ENCODE measurements at regions not wholly inside any gene's neighbourhood (a gene's known extent, or its start where the extent isn't known, plus 50 kb on each side); places are given as distances from the start of the nearest gene placed in this dataset.
"Not testable (repeated sequence)": the region's sequence is repeated elsewhere in the genome, so short reads cannot be mapped to it uniquely, and the experiment has no call there.

DNA sequence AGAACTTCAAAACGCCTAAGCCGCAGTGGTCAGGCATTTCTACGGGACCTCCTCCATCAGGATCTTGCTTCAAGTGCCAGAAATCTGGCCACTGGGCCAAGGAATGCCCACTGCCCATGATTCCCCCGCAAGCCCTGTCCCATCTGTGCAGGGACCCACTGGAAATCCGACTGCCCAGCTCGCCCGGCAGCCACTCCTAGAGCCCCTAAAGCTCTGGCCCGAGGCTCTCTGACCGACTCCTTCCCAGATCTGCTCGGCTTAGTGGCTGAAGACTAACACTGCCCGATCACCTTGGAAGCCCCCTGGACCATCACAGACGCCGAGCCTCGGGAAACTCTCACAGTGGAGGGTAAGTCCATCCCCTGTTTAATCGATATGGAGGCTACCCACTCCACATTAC is 1113.0 kb upstream of the TMEM132C start:
- no peak overlapping the region for H3K14ac ChIP-seq (ENCODE audit: low read length)
- no peak overlapping the region for H3K23ac ChIP-seq (ENCODE audit: low read depth, low read length, poor library complexity)
- H3K9me3 ChIP-seq (replicated peaks in 1 of 2; ENCODE audit: control insufficient read depth in 2 of 2, insufficient read depth in 1 of 2, low read depth in 1 of 2, low read length in 2 of 2) = no peaks in the 10 kb centered on the region
- no peak overlapping the region for H3K9ac ChIP-seq (ENCODE audit: low read depth, low read length, poor library complexity)
- no peaks in the 10 kb centered on the region for H3K4me1 ChIP-seq (ENCODE audit: control insufficient read depth in 2 of 2, insufficient read depth in 1 of 2, low read depth in 1 of 2, low read length in 2 of 2)
- no peak overlapping the region for H3K27ac ChIP-seq (replicated peaks; ENCODE audit: low read length)
- no peak overlapping the region for H2AK5ac ChIP-seq (ENCODE audit: low read depth, low read length)
- no peaks in the 10 kb centered on the region for H3K36me3 ChIP-seq (replicated peaks in 1 of 2; ENCODE audit: control insufficient read depth in 2 of 2, insufficient read depth in 2 of 2, low read length in 2 of 2)
- no peak overlapping the region for H3K4me3 ChIP-seq (ENCODE audit: low read length in 2 of 2)
- no peak overlapping the region for H4K91ac ChIP-seq (ENCODE audit: low read depth, low read length, poor library complexity)
- H3K79me1 ChIP-seq (ENCODE audit: low read depth, low read length) = no peaks in the 10 kb centered on the region
- no peak overlapping the region for H2BK5ac ChIP-seq (ENCODE audit: low read length)
- no peak overlapping the region for H2BK12ac ChIP-seq (ENCODE audit: low read length)
- peak overlapping the region; percentile 38 for H3K18ac ChIP-seq (ENCODE audit: low read length)
- no peak for DNase-seq (ENCODE audit: low spot score)
- no peak overlapping the region for H2BK15ac ChIP-seq (ENCODE audit: low read length)
- H2AFZ ChIP-seq (ENCODE audit: low read length) = no peak overlapping the region
- no peak overlapping the region for H4K8ac ChIP-seq (ENCODE audit: low read depth, low read length)
- H3K4ac ChIP-seq (ENCODE audit: low read length) = no peak overlapping the region
- no peaks in the 10 kb centered on the region for H3K27me3 ChIP-seq (ENCODE audit: control insufficient read depth in 3 of 3, insufficient read depth in 3 of 3, low read depth in 1 of 3, low read length in 3 of 3)
- H3K4me2 ChIP-seq (ENCODE audit: insufficient read depth, low read length, poor library complexity, severe bottlenecking) = no peak overlapping the region
- no CpG with 5 or more reads among the region's 15 CpGs for WGBS, 2 donors (ENCODE audit: extremely low coverage in 2 of 2, insufficient read length in 2 of 2, insufficient replicate concordance in 1 of 2)
- no peak overlapping the region for H2BK120ac ChIP-seq (ENCODE audit: low read depth, low read length)

- not testable (repeated sequence) for H3K14ac ChIP-seq (ENCODE audit: low read length); DNase-seq (ENCODE audit: low spot score); H3K4me2 ChIP-seq (ENCODE audit: insufficient read depth, low read length, poor library complexity, severe bottlenecking); H3K4ac ChIP-seq (ENCODE audit: low read length); H3K27ac ChIP-seq (replicated peaks; ENCODE audit: low read length); H2BK5ac ChIP-seq (ENCODE audit: low read length); H3K9ac ChIP-seq (ENCODE audit: low read depth, low read length, poor library complexity); H4K91ac ChIP-seq (ENCODE audit: low read depth, low read length, poor library complexity); H2AFZ ChIP-seq (ENCODE audit: low read length); H2BK120ac ChIP-seq (ENCODE audit: low read depth, low read length); H4K8ac ChIP-seq (ENCODE audit: low read depth, low read length); H3K18ac ChIP-seq (ENCODE audit: low read length); H3K9me3 ChIP-seq (replicated peaks in 1 of 2; ENCODE audit: control insufficient read depth in 2 of 2, insufficient read depth in 1 of 2, low read depth in 1 of 2, low read length in 2 of 2); H3K4me1 ChIP-seq (ENCODE audit: control insufficient read depth in 2 of 2, insufficient read depth in 1 of 2, low read depth in 1 of 2, low read length in 2 of 2); H3K36me3 ChIP-seq (replicated peaks in 1 of 2; ENCODE audit: control insufficient read depth in 2 of 2, insufficient read depth in 2 of 2, low read length in 2 of 2); H3K23ac ChIP-seq (ENCODE audit: low read depth, low read length, poor library complexity); H3K79me1 ChIP-seq (ENCODE audit: low read depth, low read length); H2AK5ac ChIP-seq (ENCODE audit: low read depth, low read length); H2BK12ac ChIP-seq (ENCODE audit: low read length); H3K27me3 ChIP-seq (ENCODE audit: control insufficient read depth in 3 of 3, insufficient read depth in 3 of 3, low read depth in 1 of 3, low read length in 3 of 3); H3K4me3 ChIP-seq (ENCODE audit: low read length in 2 of 2); H2BK15ac ChIP-seq (ENCODE audit: low read length)
- no CpG with 5 or more reads among the region's 1 CpG for WGBS, 2 donors (ENCODE audit: extremely low coverage in 2 of 2, insufficient read length in 2 of 2, insufficient replicate concordance in 1 of 2)
Measured at GRCh38 chr12:127154830-127155229, 1112.1 kb upstream of the TMEM132C start.

- not testable (repeated sequence) for H4K8ac ChIP-seq (ENCODE audit: low read depth, low read length); H2BK15ac ChIP-seq (ENCODE audit: low read length); H3K9ac ChIP-seq (ENCODE audit: low read depth, low read length, poor library complexity); H3K36me3 ChIP-seq (replicated peaks in 1 of 2; ENCODE audit: control insufficient read depth in 2 of 2, insufficient read depth in 2 of 2, low read length in 2 of 2); H2BK12ac ChIP-seq (ENCODE audit: low read length); H2BK120ac ChIP-seq (ENCODE audit: low read depth, low read length); H2BK5ac ChIP-seq (ENCODE audit: low read length); H3K79me1 ChIP-seq (ENCODE audit: low read depth, low read length); H4K91ac ChIP-seq (ENCODE audit: low read depth, low read length, poor library complexity); H3K23ac ChIP-seq (ENCODE audit: low read depth, low read length, poor library complexity); H3K4me3 ChIP-seq (ENCODE audit: low read length in 2 of 2); H3K27ac ChIP-seq (replicated peaks; ENCODE audit: low read length); H3K9me3 ChIP-seq (replicated peaks in 1 of 2; ENCODE audit: control insufficient read depth in 2 of 2, insufficient read depth in 1 of 2, low read depth in 1 of 2, low read length in 2 of 2); H3K18ac ChIP-seq (ENCODE audit: low read length); H3K4me2 ChIP-seq (ENCODE audit: insufficient read depth, low read length, poor library complexity, severe bottlenecking); H3K4ac ChIP-seq (ENCODE audit: low read length); H3K14ac ChIP-seq (ENCODE audit: low read length); DNase-seq (ENCODE audit: low spot score); H2AFZ ChIP-seq (ENCODE audit: low read length); H3K4me1 ChIP-seq (ENCODE audit: control insufficient read depth in 2 of 2, insufficient read depth in 1 of 2, low read depth in 1 of 2, low read length in 2 of 2); H3K27me3 ChIP-seq (ENCODE audit: control insufficient read depth in 3 of 3, insufficient read depth in 3 of 3, low read depth in 1 of 3, low read length in 3 of 3); H2AK5ac ChIP-seq (ENCODE audit: low read depth, low read length)
- no CpG with 5 or more reads among the region's 5 CpGs for WGBS, 2 donors (ENCODE audit: extremely low coverage in 2 of 2, insufficient read length in 2 of 2, insufficient replicate concordance in 1 of 2)
Measured at GRCh38 chr12:127155935-127156619, 1110.9 kb upstream of the TMEM132C start.

- not testable (repeated sequence) for H3K23ac ChIP-seq (ENCODE audit: low read depth, low read length, poor library complexity); H4K8ac ChIP-seq (ENCODE audit: low read depth, low read length); H3K4ac ChIP-seq (ENCODE audit: low read length); H3K79me1 ChIP-seq (ENCODE audit: low read depth, low read length); H2BK120ac ChIP-seq (ENCODE audit: low read depth, low read length); H3K36me3 ChIP-seq (replicated peaks in 1 of 2; ENCODE audit: control insufficient read depth in 2 of 2, insufficient read depth in 2 of 2, low read length in 2 of 2); H3K4me1 ChIP-seq (ENCODE audit: control insufficient read depth in 2 of 2, insufficient read depth in 1 of 2, low read depth in 1 of 2, low read length in 2 of 2); H3K18ac ChIP-seq (ENCODE audit: low read length); H3K4me3 ChIP-seq (ENCODE audit: low read length in 2 of 2); H3K27me3 ChIP-seq (ENCODE audit: control insufficient read depth in 3 of 3, insufficient read depth in 3 of 3, low read depth in 1 of 3, low read length in 3 of 3); H2BK5ac ChIP-seq (ENCODE audit: low read length); H4K91ac ChIP-seq (ENCODE audit: low read depth, low read length, poor library complexity); H2AFZ ChIP-seq (ENCODE audit: low read length); H3K9ac ChIP-seq (ENCODE audit: low read depth, low read length, poor library complexity); H3K27ac ChIP-seq (replicated peaks; ENCODE audit: low read length); H2BK15ac ChIP-seq (ENCODE audit: low read length); H2BK12ac ChIP-seq (ENCODE audit: low read length); H3K9me3 ChIP-seq (replicated peaks in 1 of 2; ENCODE audit: control insufficient read depth in 2 of 2, insufficient read depth in 1 of 2, low read depth in 1 of 2, low read length in 2 of 2); H3K14ac ChIP-seq (ENCODE audit: low read length); H3K4me2 ChIP-seq (ENCODE audit: insufficient read depth, low read length, poor library complexity, severe bottlenecking); DNase-seq (ENCODE audit: low spot score); H2AK5ac ChIP-seq (ENCODE audit: low read depth, low read length)
- no CpG with 5 or more reads among the region's 8 CpGs for WGBS, 2 donors (ENCODE audit: extremely low coverage in 2 of 2, insufficient read length in 2 of 2, insufficient replicate concordance in 1 of 2)
Measured at GRCh38 chr12:127157501-127158366, 1109.2 kb upstream of the TMEM132C start.
